ENCODE measurements at regions not wholly inside any gene's neighbourhood (a gene's known extent, or its start where the extent isn't known, plus 50 kb on each side); places are given as distances from the start of the nearest gene placed in this dataset.

- Histone ChIP-seq H3K9me3 (ENCODE audit: low read length) (no peaks in the 10 kb centered on the region), H3K9ac (ENCODE audit: low read length) (no peak overlapping the region), H3K79me2 (replicated peaks; ENCODE audit: insufficient read depth, low read length) (no peaks in the 10 kb centered on the region), H3K36me3 (ENCODE audit: insufficient read depth, low read length) (no peaks in the 10 kb centered on the region), H4K20me1 (ENCODE audit: insufficient read depth) (no peaks in the 10 kb centered on the region), H3K4me2 (ENCODE audit: low read length) (no peak overlapping the region), H3K27me3 (ENCODE audit: insufficient read depth, low read depth, low read length) (no peaks in the 10 kb centered on the region), H3K9me2 (ENCODE audit: insufficient read depth, low read length) (no peaks in the 10 kb centered on the region), H2AFZ (ENCODE audit: low read depth, low read length) (no peak overlapping the region), H3F3A (ENCODE audit: insufficient read depth, low read length, poor library complexity, severe bottlenecking) (no peaks in the 10 kb centered on the region), H3K27ac (ENCODE audit: low read length) (no peak overlapping the region), H3K4me3 (ENCODE audit: low read length) (no peak overlapping the region)
- no peak for TF ChIP-seq TAF1 (IDR thresholded peaks at IDR 0.05; ENCODE audit: low read depth)
- TF ChIP-seq REST (IDR thresholded peaks at IDR 0.05; ENCODE audit: borderline replicate concordance), result no peak
- TF ChIP-seq EZH2 (IDR thresholded peaks at IDR 0.05; ENCODE audit: borderline replicate concordance, insufficient read depth, low read length, poor library complexity, severe bottlenecking), result no peak
- no peak for TF ChIP-seq SMC3 (conservative IDR thresholded peaks at IDR 0.05; ENCODE audit: poor library complexity)
- TF ChIP-seq POLR2AphosphoS5 (IDR thresholded peaks at IDR 0.05), result no peak
- TF ChIP-seq CTCF (IDR thresholded peaks at IDR 0.05; ENCODE audit: poor library complexity, severe bottlenecking), result no peak
- no peak for TF ChIP-seq RAD21 (conservative IDR thresholded peaks at IDR 0.05)
- no peak for TF ChIP-seq EP300 (conservative IDR thresholded peaks at IDR 0.05; ENCODE audit: poor library complexity, severe bottlenecking)
- TF ChIP-seq MXI1 (conservative IDR thresholded peaks at IDR 0.05; ENCODE audit: poor library complexity, severe bottlenecking), result no peak
These were observed 566.3 kb downstream of the LIG4 start for GRCh38 chr13:107649079-107649478.

GRCh38 chr13:107644136-107644535 is 571.2 kb downstream of the LIG4 start:
- no peaks in the 10 kb centered on the region for H4K20me1 ChIP-seq (ENCODE audit: insufficient read depth)
- peaks cover 4% of the 10 kb centered on the region for H3K79me2 ChIP-seq (replicated peaks; ENCODE audit: insufficient read depth, low read length)
- H3F3A ChIP-seq (ENCODE audit: insufficient read depth, low read length, poor library complexity, severe bottlenecking), result no peaks in the 10 kb centered on the region
- H3K36me3 ChIP-seq (ENCODE audit: insufficient read depth, low read length), result no peaks in the 10 kb centered on the region
- TF ChIP-seq EZH2 (IDR thresholded peaks at IDR 0.05; ENCODE audit: borderline replicate concordance, insufficient read depth, low read length, poor library complexity, severe bottlenecking) (no peak), EP300 (conservative IDR thresholded peaks at IDR 0.05; ENCODE audit: poor library complexity, severe bottlenecking) (no peak)
- H2AFZ ChIP-seq (ENCODE audit: low read depth, low read length), result no peak overlapping the region
- H3K4me2 ChIP-seq (ENCODE audit: low read length), result no peak overlapping the region
- no peak overlapping the region for H3K9ac ChIP-seq (ENCODE audit: low read length)
- no peak overlapping the region for H3K4me3 ChIP-seq (ENCODE audit: low read length)
- H3K9me3 ChIP-seq (ENCODE audit: low read length), result no peaks in the 10 kb centered on the region
- H3K27me3 ChIP-seq (ENCODE audit: insufficient read depth, low read depth, low read length), result no peaks in the 10 kb centered on the region
- H3K9me2 ChIP-seq (ENCODE audit: insufficient read depth, low read length), result no peaks in the 10 kb centered on the region
- H3K27ac ChIP-seq (ENCODE audit: low read length), result no peak overlapping the region

- H3K9me3 ChIP-seq (ENCODE audit: low read length), result no peaks in the 10 kb centered on the region
- no peaks in the 10 kb centered on the region for H4K20me1 ChIP-seq (ENCODE audit: insufficient read depth)
- no peak overlapping the region for H3K4me2 ChIP-seq (ENCODE audit: low read length)
- no peaks in the 10 kb centered on the region for H3K27me3 ChIP-seq (ENCODE audit: insufficient read depth, low read depth, low read length)
- H3K79me2 ChIP-seq (replicated peaks; ENCODE audit: insufficient read depth, low read length), result peaks cover 4% of the 10 kb centered on the region
- no peak overlapping the region for H2AFZ ChIP-seq (ENCODE audit: low read depth, low read length)
- no peaks in the 10 kb centered on the region for H3K36me3 ChIP-seq (ENCODE audit: insufficient read depth, low read length)
- H3F3A ChIP-seq (ENCODE audit: insufficient read depth, low read length, poor library complexity, severe bottlenecking), result no peaks in the 10 kb centered on the region
- H3K27ac ChIP-seq (ENCODE audit: low read length), result no peak overlapping the region
- no peak for TF ChIP-seq REST (IDR thresholded peaks at IDR 0.05; ENCODE audit: borderline replicate concordance)
- TF ChIP-seq EP300 (conservative IDR thresholded peaks at IDR 0.05; ENCODE audit: poor library complexity, severe bottlenecking), result no peak
- no peak for TF ChIP-seq TAF1 (IDR thresholded peaks at IDR 0.05; ENCODE audit: low read depth)
- no peak for TF ChIP-seq EZH2 (IDR thresholded peaks at IDR 0.05; ENCODE audit: borderline replicate concordance, insufficient read depth, low read length, poor library complexity, severe bottlenecking)
- no peak for TF ChIP-seq MXI1 (conservative IDR thresholded peaks at IDR 0.05; ENCODE audit: poor library complexity, severe bottlenecking)
- no peak for TF ChIP-seq RAD21 (conservative IDR thresholded peaks at IDR 0.05)
- TF ChIP-seq SMC3 (conservative IDR thresholded peaks at IDR 0.05; ENCODE audit: poor library complexity), result no peak
- TF ChIP-seq CTCF (IDR thresholded peaks at IDR 0.05; ENCODE audit: poor library complexity, severe bottlenecking), result no peak
- no peak for TF ChIP-seq POLR2AphosphoS5 (IDR thresholded peaks at IDR 0.05)
- H3K9ac ChIP-seq (ENCODE audit: low read length), result no peak overlapping the region
- no peaks in the 10 kb centered on the region for H3K9me2 ChIP-seq (ENCODE audit: insufficient read depth, low read length)
- H3K4me3 ChIP-seq (ENCODE audit: low read length), result no peak overlapping the region
These were observed 571.7 kb downstream of the LIG4 start for GRCh38 chr13:107643615-107644014.

Measured in neural cell (in vitro differentiated cells).